ENCODE measurements at regions not wholly inside any gene's neighbourhood (a gene's known extent, or its start where the extent isn't known, plus 50 kb on each side); places are given as distances from the start of the nearest gene placed in this dataset.

DNA sequence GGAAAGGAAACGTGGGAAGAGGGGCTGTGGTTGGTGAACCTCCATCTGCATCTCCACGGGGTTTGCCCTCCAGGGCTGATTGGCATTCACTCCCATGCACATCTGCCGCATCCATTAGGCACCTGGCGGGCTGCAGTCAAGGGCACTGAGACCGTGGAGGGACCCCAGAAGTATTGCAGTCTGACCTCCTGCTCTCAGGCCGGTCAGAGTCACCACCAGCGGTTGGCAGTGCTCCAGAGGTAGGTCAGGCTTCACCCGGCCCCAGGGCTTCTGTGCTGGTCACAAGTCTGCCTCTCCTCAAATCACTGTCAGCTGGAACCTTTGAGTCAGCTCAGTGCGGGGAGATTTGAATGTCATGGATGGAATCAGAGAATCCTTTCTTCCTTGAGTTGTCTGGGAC is 132.3 kb downstream of the PAPOLA start:
- peak in 1 of 2 experiments; percentile 26 for DNase-seq (ENCODE audit: low read depth in 1 of 2, low spot score in 2 of 2)
- Histone ChIP-seq H3K4me3 (ENCODE audit: extremely low read depth in 1 of 4, insufficient read depth in 2 of 4, low read depth in 3 of 4, low read length in 4 of 4) (no peak overlapping the region), H3K56ac (replicated peaks; ENCODE audit: insufficient read length, low read depth, low read length) (no peak overlapping the region), H3K23ac (ENCODE audit: insufficient read length) (no peak overlapping the region), H3K14ac (ENCODE audit: insufficient read length) (no peak overlapping the region), H3K36me3 (ENCODE audit: control insufficient read depth in 2 of 4, insufficient read depth in 4 of 4, low read length in 3 of 4) (no peaks in the 10 kb centered on the region), H2AK5ac (ENCODE audit: low read depth, low read length) (no peak overlapping the region), H2BK120ac (replicated peaks; ENCODE audit: low read depth, low read length) (no peak overlapping the region), H3K27ac (ENCODE audit: low read depth, low read length) (no peak overlapping the region), H4K5ac (ENCODE audit: insufficient read length, low read depth, low read length) (no peak overlapping the region), H3K27me3 (replicated peaks in 1 of 4; ENCODE audit: control insufficient read depth in 3 of 4, extremely low read depth in 1 of 4, insufficient read depth in 3 of 4, low read length in 3 of 4) (no peaks in the 10 kb centered on the region), H3K4me2 (ENCODE audit: insufficient read depth in 1 of 2, low read depth in 2 of 2, low read length in 2 of 2) (no peak overlapping the region), H3K23me2 (ENCODE audit: low read depth, low read length) (no peaks in the 10 kb centered on the region), H2BK12ac (ENCODE audit: low read depth, low read length) (no peak overlapping the region), H3K9me3 (ENCODE audit: insufficient read depth in 2 of 2, low read depth in 1 of 2, low read length in 1 of 2) (peaks cover 0 to 4% of the 10 kb centered on the region in 2 experiments; a peak in 1 of 4 replicates), H3K4me1 (replicated peaks in 1 of 4; ENCODE audit: control insufficient read depth in 3 of 4, insufficient read depth in 4 of 4, low read length in 3 of 4) (no peaks in the 10 kb centered on the region; a peak in 1 of 7 replicates), H2AFZ (ENCODE audit: low read length) (no peak overlapping the region), H3K79me2 (ENCODE audit: control insufficient read depth in 1 of 2, insufficient read depth in 2 of 2, low read length in 2 of 2) (no peaks in the 10 kb centered on the region), H2BK20ac (ENCODE audit: low read length) (no peak overlapping the region), H3K79me1 (ENCODE audit: low read depth, low read length) (no peaks in the 10 kb centered on the region), H3K9ac (replicated peaks in 1 of 4; ENCODE audit: extremely low read depth in 1 of 4, low read depth in 3 of 4, low read length in 3 of 4) (no peak overlapping the region), H3K18ac (ENCODE audit: extremely low read depth, low read length) (no peak overlapping the region), H3K4ac (replicated peaks; ENCODE audit: insufficient read length, low read depth, low read length) (no peak overlapping the region), H2BK5ac (ENCODE audit: low read depth, low read length) (no peak overlapping the region), H2BK15ac (ENCODE audit: low read length) (no peak overlapping the region), H4K20me1 (replicated peaks in 1 of 2; ENCODE audit: control insufficient read depth in 1 of 2, insufficient read depth in 2 of 2, low read length in 2 of 2) (no peaks in the 10 kb centered on the region), H4K8ac (ENCODE audit: extremely low read depth, insufficient read depth, low read length) (no peak overlapping the region), H4K91ac (replicated peaks; ENCODE audit: insufficient read length, low read length) (no peak overlapping the region)
- no peak for FAIRE-seq
- POLR2A ChIA-PET (ENCODE audit: partially characterized antibody) = no interaction called here
- 86% methylated on average over 9 of the region's 9 CpGs; no CpG with 5 or more reads in 1 of the 2 experiments for WGBS, 2 experiments (ENCODE audit: extremely low coverage in 1 of 2, insufficient coverage in 1 of 2, insufficient read length in 1 of 2, insufficient replicate concordance in 2 of 2, low coverage in 1 of 2, low lambda C conversion rate in 2 of 2, missing lambda C conversion rate in 1 of 2)
- CTCF ChIA-PET (ENCODE audit: partially characterized antibody) = no interaction called here
- no peak for TF ChIP-seq JUND (IDR thresholded peaks at IDR 0.05; ENCODE audit: low read length)
- TF ChIP-seq CTBP2 (IDR thresholded peaks at IDR 0.05; ENCODE audit: borderline replicate concordance, insufficient read depth, insufficient read length, low read length) = no peak
- TF ChIP-seq SP4 (IDR thresholded peaks at IDR 0.05; ENCODE audit: low read length) = no peak
- no peak for TF ChIP-seq NANOG (IDR thresholded peaks at IDR 0.05; ENCODE audit: insufficient read depth, low read depth, low read length, poor library complexity, severe bottlenecking)
- TF ChIP-seq RXRA (IDR thresholded peaks at IDR 0.05; ENCODE audit: insufficient read depth, low read depth, low read length) = no peak
- TF ChIP-seq CBX5 (IDR thresholded peaks at IDR 0.05; ENCODE audit: low read depth, low read length) = no peak
- TF ChIP-seq, protein P1, sequence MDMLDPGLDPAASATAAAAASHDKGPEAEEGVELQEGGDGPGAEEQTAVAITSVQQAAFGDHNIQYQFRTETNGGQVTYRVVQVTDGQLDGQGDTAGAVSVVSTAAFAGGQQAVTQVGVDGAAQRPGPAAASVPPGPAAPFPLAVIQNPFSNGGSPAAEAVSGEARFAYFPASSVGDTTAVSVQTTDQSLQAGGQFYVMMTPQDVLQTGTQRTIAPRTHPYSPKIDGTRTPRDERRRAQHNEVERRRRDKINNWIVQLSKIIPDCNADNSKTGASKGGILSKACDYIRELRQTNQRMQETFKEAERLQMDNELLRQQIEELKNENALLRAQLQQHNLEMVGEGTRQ (IDR thresholded peaks at IDR 0.05; ENCODE audit: low read length) = no peak
- TF ChIP-seq POLR2A (IDR thresholded peaks at IDR 0.05; ENCODE audit: control extremely low read depth in 1 of 2, low read depth in 2 of 2, low read length in 2 of 2) = no peak
- TF ChIP-seq POLR2AphosphoS5 (IDR thresholded peaks at IDR 0.05; ENCODE audit: low read depth, low read length) = no peak
- no peak for TF ChIP-seq RNF2 (IDR thresholded peaks at IDR 0.05; ENCODE audit: borderline replicate concordance, low read depth, low read length, missing control alignments, poor library complexity, severe bottlenecking)
